ENCODE measurements at regions not wholly inside any gene's neighbourhood (a gene's known extent, or its start where the extent isn't known, plus 50 kb on each side); places are given as distances from the start of the nearest gene placed in this dataset.

GRCh38 chr1:192918259-192918658 lies 109.4 kb downstream of the RGS2 start:
- POLR2A ChIA-PET: no interaction called here
- no peak for DNase-seq (ENCODE audit: low read depth, low spot score)
- 0% methylated on average over 1 of the region's 1 CpG for WGBS (ENCODE audit: insufficient coverage, insufficient replicate concordance, low lambda C conversion rate, missing lambda C conversion rate)
- Histone ChIP-seq H2AFZ (ENCODE audit: control insufficient read depth, low read depth, low read length) (no peak overlapping the region), H3K4me1 (ENCODE audit: control insufficient read depth, insufficient read depth, low read length) (no peaks in the 10 kb centered on the region), H3K27me3 (replicated peaks in 1 of 2; ENCODE audit: control insufficient read depth in 2 of 2, insufficient read depth in 2 of 2, low read length in 1 of 2) (no peaks in the 10 kb centered on the region), H3K4me2 (ENCODE audit: control insufficient read depth, insufficient read depth) (no peak overlapping the region), H3K36me3 (ENCODE audit: control insufficient read depth in 2 of 2, insufficient read depth in 2 of 2, low read length in 1 of 2) (no peaks in the 10 kb centered on the region), H3K27ac (ENCODE audit: control insufficient read depth, insufficient read depth) (no peak overlapping the region), H3K79me2 (ENCODE audit: control insufficient read depth, insufficient read depth, low read length) (no peaks in the 10 kb centered on the region), H3K9me3 (replicated peaks; ENCODE audit: control insufficient read depth, insufficient read depth, low read length) (no peaks in the 10 kb centered on the region), H3K9ac (ENCODE audit: control insufficient read depth, insufficient read depth, low read length) (no peak overlapping the region), H4K20me1 (ENCODE audit: control insufficient read depth, insufficient read depth) (no peaks in the 10 kb centered on the region), H3K4me3 (no peak overlapping the region)
- BruUV-seq (replicated peaks): no TSS peak
- no peak for ATAC-seq
- intact Hi-C loops (cut with micrococcal nuclease; ENCODE audit: unreplicated experiment): no loop called here
- CTCF ChIA-PET: no interaction called here
- in situ Hi-C loops (cut with MboI): no loop called here
- RAD21 ChIA-PET (ENCODE audit: unreplicated experiment): interaction anchor here (1.3 kb wide), 1 partner anchor 11 kb away, joined by 3 read pairs; no protein-coding TSS in a partner anchor
- no peak for FAIRE-seq
- SMC1A ChIA-PET (ENCODE audit: uncharacterized antibody, unreplicated experiment): interaction anchor here (0.8 kb wide), 1 partner anchor 11 kb away, joined by 3 read pairs; no protein-coding TSS in a partner anchor
- TF ChIP-seq POLR2AphosphoS2 (IDR thresholded peaks at IDR 0.05; ENCODE audit: low read depth, low read length) (no peak), BHLHE40 (IDR thresholded peaks at IDR 0.05; ENCODE audit: borderline replicate concordance in 1 of 2, low read depth in 2 of 2, low read length in 1 of 2) (no peak), STAT3 (IDR thresholded peaks at IDR 0.05; ENCODE audit: low read depth, low read length) (no peak), RELB (IDR thresholded peaks at IDR 0.05; ENCODE audit: low read depth) (no peak), TBL1XR1 (IDR thresholded peaks at IDR 0.05; ENCODE audit: low read depth, low read length) (no peak), MEF2B (IDR thresholded peaks at IDR 0.05; ENCODE audit: partially characterized antibody, poor library complexity, severe bottlenecking) (no peak), SREBF1 (IDR thresholded peaks at IDR 0.05; ENCODE audit: low read length) (no peak), HSF1 (IDR thresholded peaks at IDR 0.05; ENCODE audit: low read depth, low read length) (no peak), CUX1 (IDR thresholded peaks at IDR 0.05; ENCODE audit: insufficient replicate concordance, low read depth, low read length) (no peak), TCF7 (IDR thresholded peaks at IDR 0.05; ENCODE audit: borderline replicate concordance) (no peak), MLLT1 (IDR thresholded peaks at IDR 0.05) (no peak), MTA2 (IDR thresholded peaks at IDR 0.05; ENCODE audit: low read depth) (no peak), SMC3 (IDR thresholded peaks at IDR 0.05; ENCODE audit: borderline replicate concordance, low read length) (no peak), SPI1 (IDR thresholded peaks at IDR 0.05; ENCODE audit: borderline replicate concordance, insufficient read depth, low read depth, low read length) (no peak), NFYA (IDR thresholded peaks at IDR 0.05; ENCODE audit: borderline replicate concordance, low read depth, low read length) (no peak)

Measured in GM12878 (cell line).